SU-DHL-6 (cell line): ENCODE measurements at regions not wholly inside any gene's neighbourhood (a gene's known extent, or its start where the extent isn't known, plus 50 kb on each side); places are given as distances from the start of the nearest gene placed in this dataset.

Experiments used
- H2AFZ ChIP-seq: fragments of 200-600 bp; sonication (generic); 2 replicates; pipeline ENCODE4 v1.6.1; 2014; ENCODE audit warnings: low read depth, mild to moderate bottlenecking, moderate library complexity, mixed read lengths, antibody characterized with exemption, low read length; ENCODE audit not compliant: severe bottlenecking
- H3F3A ChIP-seq: fragments of 200-600 bp; shearing (Covaris generic); 2 replicates; pipeline ENCODE4 v1.6.0; 2016; ENCODE audit warnings: antibody characterized with exemption, mild to moderate bottlenecking; ENCODE audit not compliant: insufficient read depth
- H3K27ac ChIP-seq: fragments of 200-600 bp; sonication (generic); 2 replicates; pipeline ENCODE4 v1.5.1; 2016; ENCODE audit warnings: low read depth, mild to moderate bottlenecking, low read length, moderate library complexity, mixed read lengths
- H3K27me3 ChIP-seq: fragments of 200-600 bp; sonication (generic), shearing (Covaris generic); 2 replicates; pipeline ENCODE4 v1.6.0; 2014; ENCODE audit warnings: mild to moderate bottlenecking, low read length
- H3K36me3 ChIP-seq: fragments of 200-600 bp; sonication (generic); 2 replicates; pipeline ENCODE4 v1.6.1; 2014; ENCODE audit warnings: mild to moderate bottlenecking, low read length, mixed read lengths
- H3K4me2 ChIP-seq: fragments of 300-600, 200-600 bp; shearing (Covaris generic), sonication (generic); 2 replicates; pipeline ENCODE4 v1.6.0; 2014; ENCODE audit warnings: low read length, low read depth, mild to moderate bottlenecking; ENCODE audit not compliant: poor library complexity, severe bottlenecking
- H3K4me3 ChIP-seq: fragments of 200-600 bp; sonication (generic); 2 replicates; pipeline ENCODE4 v1.5.1; 2014; ENCODE audit warnings: antibody characterized with exemption, low read length, mild to moderate bottlenecking, mixed read lengths; ENCODE audit not compliant: insufficient read depth, poor library complexity, severe bottlenecking
- H3K79me2 ChIP-seq: fragments of 200-600 bp; sonication (generic); 2 replicates; pipeline ENCODE4 v1.6.1; 2014; ENCODE audit warnings: mild to moderate bottlenecking, low read length, moderate library complexity; ENCODE audit not compliant: insufficient read depth
- H3K9ac ChIP-seq: fragments of 200-600 bp; sonication (generic); 2 replicates; pipeline ENCODE4 v1.7.0; 2014; ENCODE audit warnings: mild to moderate bottlenecking, low read length
- H3K9me2 ChIP-seq: fragments of 200-600 bp; sonication (generic); replicated peaks from 2 replicates; pipeline ENCODE4 v1.6.1; 2014; ENCODE audit warnings: low read length; ENCODE audit not compliant: insufficient read depth
- H3K9me3 ChIP-seq: fragments of 200-600 bp; sonication (generic); 2 replicates; pipeline ENCODE4 v1.6.1; 2014; ENCODE audit warnings: low read length, mixed read lengths; ENCODE audit not compliant: insufficient read depth
- H4K20me1 ChIP-seq: fragments of 200-600 bp; sonication (generic); 2 replicates; pipeline ENCODE4 v1.6.1; 2014; ENCODE audit warnings: low read depth, mild to moderate bottlenecking, antibody characterized with exemption, low read length, moderate library complexity, mixed read lengths
- CTCF ChIP-seq: fragments of 200-600 bp; sonication (generic); IDR thresholded peaks from one replicate; pipeline ENCODE4 v1.5.1; 2017; ENCODE audit warnings: antibody characterized with exemption, mild to moderate bottlenecking, low read length, moderate library complexity; ENCODE audit not compliant: insufficient read depth, poor library complexity, severe bottlenecking
- EZH2phosphoT487 ChIP-seq: fragments of 200-600 bp; sonication (generic), shearing (Covaris generic); conservative IDR thresholded peaks from 2 replicates; pipeline ENCODE4 v1.6.1; 2018; ENCODE audit warnings: mild to moderate bottlenecking, antibody characterized with exemption, low read length, moderate library complexity, mixed read lengths

DNA sequence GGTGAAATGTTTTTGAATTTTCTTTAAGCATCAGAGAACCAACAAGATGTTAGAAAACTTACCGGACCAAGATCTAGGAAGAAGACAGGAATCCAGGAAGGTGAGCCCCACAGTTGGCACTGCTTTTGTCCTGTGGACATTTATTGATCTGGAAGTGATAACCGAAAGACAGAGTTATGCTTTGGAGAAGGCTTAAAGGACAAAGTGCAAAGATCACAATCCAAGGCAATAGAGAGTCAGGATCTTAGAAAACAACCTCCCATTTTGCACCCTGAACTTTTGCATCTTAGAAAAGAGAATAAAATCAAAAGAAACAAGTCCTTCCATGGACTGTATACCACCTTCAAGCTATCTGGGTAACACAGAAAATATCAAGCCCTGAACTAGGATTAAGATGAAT lies 129.4 kb upstream of the SRD5A2 start:
- TF ChIP-seq EZH2phosphoT487: no peak
- TF ChIP-seq CTCF: no peak
- no peak overlapping the region for H3K4me3 ChIP-seq
- no peaks in the 10 kb centered on the region for H3K79me2 ChIP-seq
- H3K36me3 ChIP-seq: no peaks in the 10 kb centered on the region
- H3K9me2 ChIP-seq: no peaks in the 10 kb centered on the region
- no peak overlapping the region for H3K9ac ChIP-seq
- no peak overlapping the region for H3K4me2 ChIP-seq
- H3K9me3 ChIP-seq: no peaks in the 10 kb centered on the region
- H3F3A ChIP-seq: no peaks in the 10 kb centered on the region
- H4K20me1 ChIP-seq: no peaks in the 10 kb centered on the region
- H3K27ac ChIP-seq: no peak overlapping the region
- H2AFZ ChIP-seq: no peak overlapping the region
- no peaks in the 10 kb centered on the region for H3K27me3 ChIP-seq

DNA sequence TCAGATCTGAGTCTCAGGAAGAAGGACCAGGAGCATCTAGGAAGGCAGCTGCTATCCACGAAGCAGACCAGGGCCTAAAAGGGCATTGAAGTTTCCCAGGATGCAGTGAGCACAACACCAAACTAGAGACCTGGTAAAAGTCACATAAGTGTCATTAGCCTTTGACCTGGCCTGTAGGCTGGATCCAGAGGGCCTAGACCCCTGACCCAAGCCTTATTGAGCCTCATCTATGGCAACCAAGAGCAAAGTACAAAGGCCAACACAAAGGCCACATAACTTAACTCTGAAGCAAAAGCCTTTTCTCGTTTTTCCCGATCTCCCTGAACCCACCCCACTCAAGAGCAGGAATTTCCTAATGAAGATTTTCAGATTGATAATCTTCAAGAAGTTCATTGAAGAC lies 127.3 kb upstream of the SRD5A2 start:
- no peaks in the 10 kb centered on the region for H3F3A ChIP-seq
- no peaks in the 10 kb centered on the region for H3K9me2 ChIP-seq

DNA sequence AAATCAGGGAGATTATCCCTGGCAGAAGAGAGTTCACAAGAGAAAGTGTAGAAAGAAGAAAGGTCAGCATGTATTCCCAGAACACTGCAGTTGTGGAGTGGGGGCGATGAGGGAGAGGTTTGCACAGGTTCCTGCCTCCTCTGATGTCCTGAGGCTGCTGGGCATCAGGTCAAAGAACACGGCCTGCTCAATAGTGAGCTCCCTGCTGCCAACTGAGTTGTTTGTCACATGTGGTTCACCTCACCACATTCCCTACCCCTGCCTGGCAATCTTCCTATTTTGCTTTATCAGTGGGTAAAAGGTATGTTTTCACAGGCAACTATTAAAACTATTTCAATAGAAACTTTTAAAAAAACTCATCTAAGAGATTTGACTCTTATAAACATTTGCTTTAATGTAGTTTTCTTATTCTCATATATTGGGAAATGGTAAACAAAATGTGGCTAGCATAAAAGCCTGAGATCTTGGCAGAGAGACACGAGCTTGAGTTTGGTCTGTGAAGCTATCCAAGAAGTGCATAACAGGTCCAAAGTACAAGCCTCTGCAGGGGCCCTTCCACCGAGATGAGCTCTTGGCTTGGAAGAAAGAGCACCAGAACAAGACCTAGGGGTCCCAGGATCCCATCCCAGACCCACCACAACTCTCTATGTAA lies 123.9 kb upstream of the SRD5A2 start:
- Histone ChIP-seq H3K9me2 (no peaks in the 10 kb centered on the region), H2AFZ (no peak overlapping the region), H3K27me3 (no peaks in the 10 kb centered on the region), H3K36me3 (no peaks in the 10 kb centered on the region), H3K9ac (no peak overlapping the region), H3F3A (no peaks in the 10 kb centered on the region), H3K9me3 (no peaks in the 10 kb centered on the region), H4K20me1 (no peaks in the 10 kb centered on the region), H3K27ac (no peak overlapping the region), H3K79me2 (no peaks in the 10 kb centered on the region), H3K4me2 (no peak overlapping the region), H3K4me3 (no peak overlapping the region)
- no peak for TF ChIP-seq CTCF
- TF ChIP-seq EZH2phosphoT487: no peak

More for the DNA sequence above, 127.3 kb upstream of the SRD5A2 start:
- TF ChIP-seq CTCF (no peak), EZH2phosphoT487 (no peak)
- Histone ChIP-seq H3K36me3 (no peaks in the 10 kb centered on the region), H3K9me3 (no peaks in the 10 kb centered on the region), H3K4me3 (no peak overlapping the region), H3K27ac (no peak overlapping the region), H3K9ac (no peak overlapping the region), H3K4me2 (no peak overlapping the region), H3K79me2 (no peaks in the 10 kb centered on the region), H3K27me3 (no peaks in the 10 kb centered on the region), H4K20me1 (no peaks in the 10 kb centered on the region), H2AFZ (no peak overlapping the region)
